HEK293 (cell line): ENCODE measurements at regions not wholly inside any gene's neighbourhood (a gene's known extent, or its start where the extent isn't known, plus 50 kb on each side); places are given as distances from the start of the nearest gene placed in this dataset.

ENCODE experiments used
- TRIM28 ChIP-seq: IDR thresholded peaks from 2 replicates; pipeline ENCODE4 v1.6.1; 2011; ENCODE audit warnings: low read length, control low read depth, borderline replicate concordance
- ZNF239 ChIP-seq: fragments of 450-650 bp; formaldehyde crosslinking; IDR thresholded peaks from 2 replicates; pipeline ENCODE4 v1.5.1; 2016; ENCODE audit warnings: missing biosample characterization, missing genetic modification characterization
- ZNF677 ChIP-seq: fragments of 450-650 bp; IDR thresholded peaks from 2 replicates; pipeline ENCODE4 v1.5.0; 2018; ENCODE audit warnings: missing biosample characterization, mild to moderate bottlenecking, missing genetic modification characterization, moderate library complexity
- TF ChIP-seq, protein P1 (sequence below): fragments of 450-650 bp; formaldehyde crosslinking; IDR thresholded peaks from 2 replicates; pipeline ENCODE4 v1.5.1; 2016; ENCODE audit warnings: missing biosample characterization, missing genetic modification characterization
- TF ChIP-seq, protein P2 (sequence below): fragments of 450-650 bp; formaldehyde crosslinking; IDR thresholded peaks from 2 replicates; pipeline ENCODE4 v1.5.1; 2016; ENCODE audit warnings: missing biosample characterization, missing genetic modification characterization

DNA sequence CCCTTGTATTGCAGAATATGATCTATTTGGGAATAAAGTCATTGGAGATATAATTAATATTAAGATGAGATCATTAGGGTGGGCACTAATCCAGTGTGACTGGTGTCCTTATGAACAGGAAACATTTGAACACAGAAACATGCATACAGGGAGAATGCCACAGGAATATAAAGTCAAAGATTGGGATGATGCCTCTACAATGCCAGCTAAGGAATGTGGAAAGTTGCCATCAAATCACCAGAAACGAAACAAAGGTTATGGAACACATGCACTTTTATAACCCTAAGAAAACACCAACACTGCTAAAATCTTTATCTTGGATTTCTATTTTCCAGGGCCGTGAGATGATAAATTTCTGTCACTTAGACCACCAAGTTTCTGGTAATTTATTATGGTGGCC is 442.4 kb upstream of the BCHE start:
- TF ChIP-seq, protein P1, sequence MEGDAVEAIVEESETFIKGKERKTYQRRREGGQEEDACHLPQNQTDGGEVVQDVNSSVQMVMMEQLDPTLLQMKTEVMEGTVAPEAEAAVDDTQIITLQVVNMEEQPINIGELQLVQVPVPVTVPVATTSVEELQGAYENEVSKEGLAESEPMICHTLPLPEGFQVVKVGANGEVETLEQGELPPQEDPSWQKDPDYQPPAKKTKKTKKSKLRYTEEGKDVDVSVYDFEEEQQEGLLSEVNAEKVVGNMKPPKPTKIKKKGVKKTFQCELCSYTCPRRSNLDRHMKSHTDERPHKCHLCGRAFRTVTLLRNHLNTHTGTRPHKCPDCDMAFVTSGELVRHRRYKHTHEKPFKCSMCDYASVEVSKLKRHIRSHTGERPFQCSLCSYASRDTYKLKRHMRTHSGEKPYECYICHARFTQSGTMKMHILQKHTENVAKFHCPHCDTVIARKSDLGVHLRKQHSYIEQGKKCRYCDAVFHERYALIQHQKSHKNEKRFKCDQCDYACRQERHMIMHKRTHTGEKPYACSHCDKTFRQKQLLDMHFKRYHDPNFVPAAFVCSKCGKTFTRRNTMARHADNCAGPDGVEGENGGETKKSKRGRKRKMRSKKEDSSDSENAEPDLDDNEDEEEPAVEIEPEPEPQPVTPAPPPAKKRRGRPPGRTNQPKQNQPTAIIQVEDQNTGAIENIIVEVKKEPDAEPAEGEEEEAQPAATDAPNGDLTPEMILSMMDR = no peak
- TF ChIP-seq ZNF677 (tag by site-specific recombination) (no peak), TRIM28 (no peak), ZNF239 (tag by site-specific recombination) (no peak)
- TF ChIP-seq, protein P2, sequence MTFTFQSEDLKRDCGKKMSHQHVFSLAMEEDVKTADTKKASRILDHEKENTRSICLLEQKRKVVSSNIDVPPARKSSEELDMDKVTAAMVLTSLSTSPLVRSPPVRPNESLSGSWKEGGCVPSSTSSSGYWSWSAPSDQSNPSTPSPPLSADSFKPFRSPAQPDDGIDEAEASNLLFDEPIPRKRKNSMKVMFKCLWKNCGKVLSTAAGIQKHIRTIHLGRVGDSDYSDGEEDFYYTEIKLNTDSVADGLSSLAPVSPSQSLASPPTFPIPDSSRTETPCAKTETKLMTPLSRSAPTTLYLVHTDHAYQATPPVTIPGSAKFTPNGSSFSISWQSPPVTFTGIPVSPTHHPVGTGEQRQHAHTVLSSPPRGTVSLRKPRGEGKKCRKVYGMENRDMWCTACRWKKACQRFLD (tag by site-specific recombination) = no peak
